ENCODE measurements at regions not wholly inside any gene's neighbourhood (a gene's known extent, or its start where the extent isn't known, plus 50 kb on each side); places are given as distances from the start of the nearest gene placed in this dataset.

DNA sequence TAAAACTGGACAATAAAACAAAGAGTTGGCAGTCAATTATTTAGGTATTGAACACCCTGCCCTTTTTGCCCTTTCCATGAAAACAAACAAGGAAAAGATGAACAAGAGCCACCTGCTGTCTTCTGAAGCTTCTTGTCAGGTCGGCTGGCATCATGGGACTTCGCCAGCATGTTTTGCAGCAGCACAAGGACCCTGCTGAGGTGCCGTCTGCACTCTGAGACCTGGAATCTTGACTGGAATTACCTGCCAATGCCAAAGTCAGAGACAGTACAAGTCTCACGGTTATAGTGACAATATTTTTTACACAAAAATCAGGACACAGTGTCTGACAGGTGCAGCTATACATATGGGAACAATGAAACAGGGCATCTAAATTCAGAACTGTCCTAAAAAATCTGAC is 284.5 kb downstream of the GASK1B start:
- no peak for TF ChIP-seq POLR2AphosphoS5 (IDR thresholded peaks at IDR 0.05)
- TF ChIP-seq, protein P1, sequence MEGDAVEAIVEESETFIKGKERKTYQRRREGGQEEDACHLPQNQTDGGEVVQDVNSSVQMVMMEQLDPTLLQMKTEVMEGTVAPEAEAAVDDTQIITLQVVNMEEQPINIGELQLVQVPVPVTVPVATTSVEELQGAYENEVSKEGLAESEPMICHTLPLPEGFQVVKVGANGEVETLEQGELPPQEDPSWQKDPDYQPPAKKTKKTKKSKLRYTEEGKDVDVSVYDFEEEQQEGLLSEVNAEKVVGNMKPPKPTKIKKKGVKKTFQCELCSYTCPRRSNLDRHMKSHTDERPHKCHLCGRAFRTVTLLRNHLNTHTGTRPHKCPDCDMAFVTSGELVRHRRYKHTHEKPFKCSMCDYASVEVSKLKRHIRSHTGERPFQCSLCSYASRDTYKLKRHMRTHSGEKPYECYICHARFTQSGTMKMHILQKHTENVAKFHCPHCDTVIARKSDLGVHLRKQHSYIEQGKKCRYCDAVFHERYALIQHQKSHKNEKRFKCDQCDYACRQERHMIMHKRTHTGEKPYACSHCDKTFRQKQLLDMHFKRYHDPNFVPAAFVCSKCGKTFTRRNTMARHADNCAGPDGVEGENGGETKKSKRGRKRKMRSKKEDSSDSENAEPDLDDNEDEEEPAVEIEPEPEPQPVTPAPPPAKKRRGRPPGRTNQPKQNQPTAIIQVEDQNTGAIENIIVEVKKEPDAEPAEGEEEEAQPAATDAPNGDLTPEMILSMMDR (IDR thresholded peaks at IDR 0.05 in 8 of 11, conservative IDR thresholded peaks at IDR 0.05 in 3 of 11), result no peak

Data from spleen (tissue), 7 donors.